Right lung (tissue), 2 donors: ENCODE measurements at regions not wholly inside any gene's neighbourhood (a gene's known extent, or its start where the extent isn't known, plus 50 kb on each side); places are given as distances from the start of the nearest gene placed in this dataset.
"Not testable (repeated sequence)": the region's sequence is repeated elsewhere in the genome, so short reads cannot be mapped to it uniquely, and the experiment has no call there.

Source experiments
- DNase-seq, 2 donors: peaks; one replicate each; pipeline ENCODE4 v3.0.0-alpha.2; 2013

DNA sequence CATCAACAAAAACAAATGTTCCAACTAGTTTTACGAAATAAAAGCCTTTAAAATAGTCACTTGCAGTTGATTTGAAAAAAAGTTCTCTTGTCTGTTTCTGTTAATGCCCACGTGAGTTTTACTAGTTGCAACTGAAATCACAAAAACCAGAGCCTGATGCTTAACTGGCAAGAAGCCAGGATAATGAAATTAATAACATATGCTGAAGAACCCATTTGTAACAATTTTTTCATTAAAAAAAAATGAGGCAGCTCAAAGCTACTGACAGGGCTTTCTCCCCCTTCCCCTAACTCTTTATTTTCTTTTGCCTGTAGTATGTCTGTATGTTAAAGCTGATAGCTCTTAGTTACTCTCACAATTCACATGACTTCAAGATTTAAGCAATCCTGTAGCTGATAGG, 132.7 kb upstream of the EYA4 start:
- DNase-seq, result no peak

DNA sequence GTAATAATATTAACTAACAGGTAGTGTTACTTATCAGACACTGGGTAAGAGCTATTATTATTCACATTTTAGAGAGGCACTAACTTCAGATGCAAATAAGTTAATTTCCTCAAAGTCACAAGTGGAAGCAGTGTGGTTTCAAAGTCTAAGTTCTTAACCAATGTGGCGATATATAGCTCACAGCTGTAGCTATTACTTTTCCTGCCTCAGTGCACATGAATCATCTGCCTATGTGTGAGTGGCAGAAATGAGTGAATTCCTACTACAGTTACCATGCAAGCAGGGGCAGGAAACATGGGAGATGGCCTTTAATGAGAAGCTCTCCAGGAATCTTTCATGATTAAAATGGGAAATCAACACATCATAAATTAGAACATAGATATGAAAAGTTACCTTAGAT, 126.2 kb upstream of the EYA4 start:
- no peak for DNase-seq

DNA sequence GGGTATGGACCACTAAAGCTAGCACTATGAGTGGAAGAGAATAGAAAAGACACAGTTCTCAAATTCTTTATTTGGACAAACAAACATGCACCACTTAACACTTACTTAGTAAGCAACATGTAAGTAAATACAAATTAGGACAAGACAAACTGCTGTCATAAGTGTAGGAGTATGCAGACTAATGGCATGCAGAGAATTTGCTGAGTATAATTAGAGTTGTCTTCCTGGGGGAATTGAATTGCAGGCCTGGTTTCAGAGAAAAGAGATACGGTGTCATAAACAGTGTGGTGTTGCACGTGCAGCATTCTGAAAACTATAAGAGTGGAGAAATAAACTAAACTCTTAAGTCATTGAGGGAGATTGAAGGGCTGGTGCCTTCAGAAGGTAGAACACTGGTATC, 125.2 kb upstream of the EYA4 start:
- DNase-seq, result no peak

DNA sequence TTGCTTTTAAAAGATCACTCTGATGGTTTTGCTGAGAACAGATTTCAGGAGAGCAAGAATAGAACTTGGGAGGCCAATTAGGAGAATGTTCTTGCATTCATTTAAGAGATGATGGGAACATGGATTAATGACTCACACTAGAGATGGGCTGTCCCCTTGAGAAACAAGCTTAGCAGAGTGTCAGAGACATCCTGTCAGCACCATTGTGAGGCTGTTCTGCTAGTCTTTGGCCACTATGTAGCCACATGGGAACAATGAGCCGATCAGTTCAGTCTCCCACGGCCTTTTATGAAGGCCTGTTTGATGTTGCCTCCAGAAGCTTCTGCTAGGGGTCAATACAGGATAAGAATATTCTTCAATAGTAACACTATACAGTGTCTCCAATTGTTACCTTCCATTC, 113.0 kb upstream of the EYA4 start:
- no peak for DNase-seq

DNA sequence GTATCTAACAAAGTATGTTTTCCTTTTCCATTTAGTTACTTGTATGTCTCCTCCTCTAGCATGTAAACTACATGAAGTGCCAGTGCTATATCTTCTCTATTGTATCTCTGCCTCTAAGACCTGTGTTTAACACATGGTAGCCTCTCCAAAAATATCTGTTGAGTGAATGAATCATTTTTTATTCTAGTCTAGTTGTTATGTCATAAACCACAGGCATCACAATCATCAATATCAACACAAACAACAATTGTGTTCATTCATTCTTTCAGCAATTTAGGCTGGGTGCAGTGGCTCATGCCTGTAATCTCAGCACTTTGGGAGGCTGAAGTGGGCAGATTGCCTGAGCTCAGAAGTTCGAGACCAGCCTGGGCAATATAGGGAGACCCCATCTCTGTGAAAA, 111.6 kb upstream of the EYA4 start:
- no peak for DNase-seq

DNA sequence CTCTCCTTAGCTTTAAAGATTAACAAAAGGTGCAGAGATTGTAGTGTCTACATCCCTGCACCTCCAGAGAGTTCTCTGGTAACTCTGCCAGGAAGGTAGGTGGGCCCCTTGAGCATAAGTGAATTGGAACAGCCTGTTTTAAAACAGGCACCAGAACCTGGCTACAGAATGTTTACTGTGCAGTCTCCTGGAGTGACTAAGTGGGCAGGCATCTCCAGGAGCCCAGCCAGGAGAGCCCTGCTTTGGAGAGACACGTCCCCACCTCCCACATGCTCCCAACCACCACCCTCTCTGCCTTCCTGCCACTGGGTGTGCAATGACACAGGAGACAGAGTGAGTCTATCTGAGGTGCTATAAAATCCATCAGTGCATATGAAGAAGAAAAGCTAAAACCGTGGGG, 110.3 kb upstream of the EYA4 start:
- no peak for DNase-seq

DNA sequence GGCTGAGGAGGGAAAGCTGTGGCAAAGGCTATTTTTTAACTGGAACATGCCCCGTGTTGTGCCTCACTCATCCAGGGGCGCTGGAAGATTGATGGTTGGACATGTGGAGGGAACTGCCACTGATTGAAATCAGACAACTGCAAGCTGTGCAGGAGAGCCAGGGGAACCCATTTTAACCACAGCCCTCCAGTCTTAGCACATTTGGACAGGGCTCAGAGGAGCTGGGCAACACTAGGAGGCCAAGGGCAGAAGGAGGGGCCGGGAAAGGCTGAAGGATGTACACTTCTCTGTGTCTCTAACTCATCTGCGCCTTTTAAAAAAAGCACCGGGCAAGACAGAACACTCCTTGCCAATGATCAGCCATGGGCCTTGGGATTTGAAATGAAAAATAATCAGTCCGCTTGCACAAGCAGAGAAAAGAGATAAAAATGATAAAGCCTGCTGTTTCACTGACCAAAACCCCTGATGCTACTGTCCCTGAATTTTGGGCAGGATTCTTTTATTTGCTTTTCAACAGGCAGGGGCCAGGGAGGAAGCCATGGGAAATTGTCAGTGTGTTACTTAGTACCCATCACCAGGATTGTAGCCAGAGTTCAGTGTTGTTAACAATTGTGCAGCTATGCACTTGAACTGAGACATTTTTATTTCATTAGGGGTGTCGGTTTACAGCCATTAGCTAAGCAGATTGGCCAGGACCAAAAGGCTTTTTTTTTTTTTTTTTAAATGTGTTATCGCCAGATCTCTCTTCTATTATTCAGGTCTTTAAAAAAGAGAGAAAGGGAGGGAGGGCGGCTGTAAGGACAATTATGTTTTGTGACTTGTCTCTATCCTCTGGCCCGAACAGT, 109.3 kb upstream of the EYA4 start:
- no peak for DNase-seq

DNA sequence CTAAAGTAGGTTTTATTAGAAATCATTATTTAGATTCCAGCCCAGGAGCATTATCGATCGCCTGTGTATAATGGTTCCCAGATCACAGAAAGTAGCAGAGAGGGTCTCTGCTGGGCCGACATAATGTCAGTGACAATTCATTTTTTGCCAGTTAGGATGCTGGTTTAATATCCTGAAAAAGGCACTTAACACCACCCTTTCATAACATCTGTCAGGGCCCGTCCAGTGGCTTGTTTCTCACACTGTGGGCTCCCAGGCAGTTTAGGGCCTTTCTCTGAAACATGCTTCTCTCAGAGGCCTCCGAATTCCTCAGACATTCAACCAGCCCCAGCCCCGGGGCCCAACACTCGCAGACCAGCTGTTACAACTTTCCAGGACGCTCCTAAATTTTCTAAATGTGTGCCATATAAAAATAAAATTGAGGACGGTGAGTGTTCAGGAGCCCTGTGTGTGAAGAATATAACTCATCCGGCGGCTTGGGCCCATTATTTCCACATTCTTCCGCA, 108.6 kb upstream of the EYA4 start:
- no peak for DNase-seq

DNA sequence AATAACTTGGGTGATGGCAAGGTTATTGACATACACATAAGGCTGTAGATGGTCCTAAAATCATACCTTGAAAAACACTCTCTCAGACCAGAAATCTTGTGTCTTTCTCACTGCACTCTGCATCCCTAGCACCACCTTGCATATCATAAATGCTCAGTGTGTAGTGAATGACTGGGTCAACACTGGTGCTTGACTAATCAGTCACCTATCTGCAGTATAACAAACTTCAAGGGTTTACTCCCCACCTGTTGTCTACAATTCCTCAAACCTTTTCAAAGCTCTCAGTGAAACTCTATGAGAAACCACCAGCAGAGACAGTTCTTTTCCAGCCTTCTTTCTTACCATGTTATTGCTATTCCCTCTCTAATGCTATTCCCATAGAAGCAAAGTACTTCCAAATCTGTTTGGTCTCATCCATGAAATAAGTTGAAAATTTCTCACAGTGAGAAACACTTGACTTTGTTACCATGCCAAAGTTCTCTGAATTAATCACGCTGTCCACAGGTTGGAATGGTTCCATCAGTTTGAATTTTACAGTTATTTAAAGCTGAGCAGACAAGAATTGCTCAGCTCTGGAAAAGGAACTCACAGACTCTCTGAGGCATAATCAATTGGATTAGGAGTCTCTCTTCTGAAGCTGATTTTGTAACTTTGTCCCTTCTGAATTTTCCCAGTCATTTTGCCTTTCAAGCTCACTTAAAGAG, 104.8 kb upstream of the EYA4 start:
- DNase-seq, result no peak

DNA sequence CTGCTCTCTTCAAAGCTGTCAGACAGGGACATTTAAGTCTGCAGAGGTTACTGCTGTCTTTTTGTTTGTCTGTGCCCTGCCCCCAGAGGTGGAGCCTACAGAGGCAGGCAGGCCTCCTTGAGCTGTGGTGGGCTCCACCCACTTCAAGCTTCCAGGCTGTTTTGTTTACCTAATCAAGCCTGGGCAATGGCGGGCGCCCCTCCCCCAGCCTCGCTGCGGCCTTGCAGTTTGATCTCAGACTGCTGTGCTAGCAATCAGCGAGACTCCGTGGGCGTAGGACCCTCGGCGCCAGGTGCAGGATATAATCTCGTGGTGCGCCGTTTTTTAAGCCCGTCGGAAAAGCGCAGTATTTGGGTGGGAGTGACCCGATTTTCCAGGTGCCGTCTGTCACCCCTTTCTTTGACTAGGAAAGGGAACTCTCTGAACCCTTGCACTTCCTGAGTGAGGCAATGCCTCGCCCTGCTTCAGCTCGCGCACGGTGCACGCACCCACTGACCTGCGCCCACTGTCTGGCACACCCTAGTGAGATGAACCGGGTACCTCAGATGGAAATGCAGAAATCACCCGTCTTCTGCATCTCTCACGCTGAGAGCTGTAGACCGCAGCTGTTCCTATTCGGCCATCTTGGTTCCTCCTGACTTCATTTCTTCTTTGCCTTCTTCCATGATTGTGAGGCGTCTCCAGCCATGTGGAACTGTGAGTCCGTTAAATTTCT, 93.5 kb upstream of the EYA4 start:
- not testable (repeated sequence) for DNase-seq

DNA sequence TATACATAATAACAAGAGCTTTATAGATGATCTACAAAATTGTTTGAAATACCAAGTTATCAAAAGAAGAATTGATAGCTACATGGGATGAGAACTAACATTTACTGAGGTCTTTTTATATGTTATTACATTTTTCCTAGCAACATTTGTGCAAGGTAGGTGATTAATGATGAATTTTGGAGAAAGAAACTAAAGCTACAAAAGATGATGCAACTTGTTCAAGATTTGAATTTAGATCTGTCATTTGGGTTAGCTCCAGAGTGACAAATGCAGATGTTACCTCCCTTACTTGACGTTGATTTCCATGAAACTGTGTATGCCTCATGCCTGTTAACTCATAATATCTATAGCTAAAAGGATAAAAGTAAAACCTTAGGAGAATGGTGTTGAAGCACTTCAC, 84.5 kb upstream of the EYA4 start:
- DNase-seq, result no peak

DNA sequence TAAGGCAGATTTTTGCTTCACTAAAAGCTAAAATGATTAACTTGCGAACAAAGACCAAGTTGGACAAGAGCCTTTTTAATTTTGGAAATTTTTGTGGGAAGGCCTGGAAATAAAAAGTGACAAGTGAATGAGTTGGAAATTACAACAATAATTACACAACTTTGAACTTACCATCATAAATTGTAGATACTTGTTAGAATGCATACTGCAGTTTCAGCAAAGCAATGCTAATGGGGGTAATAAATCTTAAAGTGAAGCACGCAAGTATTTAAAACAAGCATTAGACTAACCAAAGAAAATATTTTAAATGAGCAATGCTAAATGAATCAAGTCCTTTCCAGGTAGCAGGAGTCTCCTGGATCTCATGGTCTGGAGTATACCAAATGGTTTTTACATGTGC, 83.2 kb upstream of the EYA4 start:
- no peak for DNase-seq

DNA sequence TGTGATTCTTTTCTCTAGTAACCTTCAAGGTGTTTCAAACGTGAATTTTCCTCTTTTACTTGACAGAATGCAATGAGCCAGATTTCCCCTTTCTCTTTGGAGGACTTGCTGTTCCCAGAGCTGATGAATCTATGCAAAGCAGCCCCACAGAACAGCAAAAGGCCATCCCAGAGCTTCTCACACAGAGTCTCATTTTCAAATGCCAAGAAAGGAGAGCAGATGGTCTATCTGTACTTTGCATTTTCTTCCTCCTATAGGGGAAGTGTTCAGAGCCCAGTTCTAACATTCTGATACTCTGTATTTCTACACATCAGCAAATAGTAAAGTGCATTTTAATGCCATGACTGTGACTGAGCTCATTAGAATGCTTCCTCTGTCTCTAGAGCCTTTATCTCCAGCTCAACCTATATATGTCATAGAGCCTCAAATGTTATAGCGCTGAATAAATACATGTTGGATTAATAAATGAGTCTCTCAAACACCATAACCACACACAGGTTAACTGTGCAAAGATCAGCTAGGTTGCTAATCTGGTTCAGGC, 81.8 kb upstream of the EYA4 start:
- no peak for DNase-seq

DNA sequence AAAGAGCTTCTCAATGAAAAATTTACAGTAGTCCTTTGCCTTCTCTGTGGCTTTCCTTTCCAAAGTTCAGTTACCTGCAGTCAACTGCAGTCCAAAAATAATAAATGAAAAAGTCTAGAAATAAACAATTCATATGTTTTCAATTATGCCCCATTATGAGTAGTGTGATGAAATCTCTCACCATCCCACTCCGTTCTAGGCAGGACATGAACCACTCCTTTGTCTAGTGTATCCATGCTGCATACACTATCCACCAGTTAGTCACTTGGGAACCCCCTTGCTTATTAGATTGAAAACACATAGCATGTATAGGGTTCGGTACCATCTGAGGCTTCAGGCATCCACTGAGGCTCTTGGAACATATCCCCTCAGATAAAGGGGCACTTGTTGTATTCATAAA, 80.6 kb upstream of the EYA4 start:
- no peak for DNase-seq

DNA sequence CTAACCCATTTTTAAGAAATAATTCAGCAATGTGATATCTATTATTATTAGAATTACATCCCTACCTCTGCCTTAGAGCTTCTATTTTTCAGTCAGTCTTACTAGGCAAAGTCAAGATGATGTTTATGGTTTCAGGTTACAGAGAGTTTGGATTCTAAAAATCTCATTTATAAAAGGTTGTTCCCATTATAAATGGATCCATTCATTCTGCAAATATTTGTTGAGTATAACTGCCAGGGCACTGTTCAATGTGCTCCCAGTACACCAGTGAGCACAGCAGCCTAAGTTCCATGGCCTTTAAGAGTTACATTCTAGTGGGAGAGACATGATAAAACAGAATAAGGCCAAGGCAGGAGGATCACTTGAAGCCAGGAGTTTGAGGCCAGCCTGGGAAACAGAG, 75.9 kb upstream of the EYA4 start:
- DNase-seq, result no peak

DNA sequence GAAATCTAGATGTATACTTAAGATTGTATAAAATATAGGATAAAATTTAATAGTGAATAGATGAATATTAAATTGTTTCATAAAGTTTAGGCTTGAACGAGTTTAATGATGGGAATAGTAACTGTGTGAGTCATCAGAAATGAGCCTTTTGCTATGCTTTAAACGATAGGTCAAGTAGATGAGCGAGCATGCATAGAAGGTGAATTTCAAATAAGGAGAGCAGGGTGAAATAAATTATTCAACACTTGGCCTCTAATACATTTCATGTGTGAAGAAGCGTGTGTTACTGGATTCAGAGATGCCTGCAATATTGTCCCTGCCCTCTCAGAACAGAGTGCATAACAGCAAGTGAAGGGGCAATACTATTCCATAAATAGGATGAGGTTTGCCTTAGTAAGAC, 74.4 kb upstream of the EYA4 start:
- DNase-seq, result no peak

DNA sequence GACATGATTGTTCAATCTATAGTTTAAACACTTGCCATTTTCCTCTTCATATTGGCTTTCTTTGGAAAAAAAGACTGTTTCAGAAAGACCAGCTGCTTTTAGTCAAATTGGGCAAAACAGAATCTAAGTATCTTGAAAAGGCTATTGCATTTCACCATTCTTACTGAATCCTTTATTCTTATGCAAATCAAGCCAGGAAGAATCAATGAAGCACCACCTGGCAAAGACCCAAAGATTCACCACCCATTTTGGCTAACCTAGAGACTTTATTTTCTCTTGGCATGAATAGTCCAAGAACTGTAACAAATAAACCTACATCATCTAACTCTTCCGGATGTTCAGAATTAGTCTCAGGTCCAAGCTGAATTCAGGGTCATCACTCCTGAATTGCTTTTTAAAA, 71.3 kb upstream of the EYA4 start:
- DNase-seq, result no peak

DNA sequence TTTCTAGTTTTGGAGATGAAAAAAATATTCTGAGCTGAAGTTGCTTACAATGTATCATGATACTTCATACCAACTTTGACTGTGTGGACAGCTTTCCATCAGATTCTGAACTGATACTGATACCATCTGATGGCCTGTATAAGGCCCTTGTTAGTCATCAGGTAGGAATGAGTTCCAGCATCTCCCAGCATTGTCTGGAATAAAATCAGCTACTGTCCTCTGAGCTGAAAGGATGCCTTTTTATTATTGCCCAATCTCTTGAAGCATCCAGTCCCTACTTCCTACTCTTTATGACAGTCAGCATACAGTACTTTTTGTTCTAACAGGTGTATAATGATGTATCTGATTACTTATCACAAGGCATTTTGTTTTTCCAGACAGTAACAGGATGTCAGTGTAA, 70.6 kb upstream of the EYA4 start:
- no peak for DNase-seq

DNA sequence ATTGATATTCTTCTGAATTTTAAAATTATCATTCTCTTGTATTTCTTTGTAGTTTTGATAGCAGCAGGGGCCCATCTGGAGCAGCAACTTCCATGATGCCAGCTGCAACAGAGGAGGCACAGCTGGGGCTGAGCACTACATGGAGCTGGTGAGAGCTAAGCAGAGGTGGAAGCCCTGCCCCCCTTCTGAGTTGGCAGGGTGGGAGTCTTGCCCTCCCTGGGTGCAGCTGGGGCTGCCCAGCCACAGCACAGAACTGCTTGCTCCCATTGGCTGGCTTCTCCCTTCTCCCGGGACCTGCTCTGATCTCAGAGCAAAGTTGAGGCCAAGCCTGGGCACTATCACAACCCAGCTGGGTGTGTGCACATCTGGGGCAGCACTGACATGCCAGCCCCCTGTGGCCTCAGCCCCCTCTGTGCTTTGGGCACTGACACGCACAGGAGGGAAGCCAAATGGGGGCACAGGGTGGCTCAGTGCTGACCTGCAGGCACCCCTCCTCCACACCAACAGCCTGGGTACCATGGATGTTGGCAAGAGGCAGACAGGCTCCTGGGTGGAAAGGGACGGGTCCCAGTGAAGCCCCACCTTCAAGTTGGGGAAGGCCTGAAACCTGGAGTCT, 69.1 kb upstream of the EYA4 start:
- no peak for DNase-seq

DNA sequence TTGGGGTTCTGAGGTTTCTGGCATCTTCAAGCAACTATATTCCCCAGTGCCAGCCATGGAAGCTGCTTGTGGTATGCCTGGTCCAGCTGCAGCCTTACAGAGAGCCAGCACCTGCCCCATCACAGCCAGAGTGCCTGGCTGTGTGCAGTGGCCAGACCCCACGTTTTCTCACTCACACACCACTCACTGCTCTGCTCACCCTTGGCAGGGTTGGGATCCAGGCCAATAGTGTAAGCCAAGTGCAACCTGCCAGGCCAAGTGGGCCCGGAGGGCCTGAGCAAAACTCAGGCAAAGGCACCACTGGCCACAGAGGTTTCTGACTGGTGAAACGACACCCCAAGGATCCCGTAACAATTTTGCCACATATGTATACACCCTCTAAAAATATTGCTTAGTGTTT, 67.9 kb upstream of the EYA4 start:
- DNase-seq, result no peak

DNA sequence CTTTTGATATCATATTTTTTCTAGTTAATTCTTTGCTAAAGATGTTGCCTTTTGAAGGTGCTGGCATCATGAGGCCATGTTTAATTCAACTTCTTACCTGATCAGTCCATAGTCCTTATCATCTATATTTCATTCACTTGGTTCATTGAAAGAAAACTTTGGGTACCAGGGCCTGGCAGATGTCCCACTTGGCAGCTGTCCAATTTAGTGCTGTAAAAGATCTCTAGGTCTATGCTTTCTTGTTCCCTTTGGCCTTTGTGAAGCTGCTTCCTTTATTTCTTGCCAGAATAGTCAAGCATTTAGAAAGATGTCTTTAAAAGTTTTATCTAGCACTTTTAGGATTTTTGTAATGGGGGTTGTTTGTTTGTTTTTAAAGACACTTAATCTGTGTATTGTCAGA, 61.7 kb upstream of the EYA4 start:
- DNase-seq, result no peak

DNA sequence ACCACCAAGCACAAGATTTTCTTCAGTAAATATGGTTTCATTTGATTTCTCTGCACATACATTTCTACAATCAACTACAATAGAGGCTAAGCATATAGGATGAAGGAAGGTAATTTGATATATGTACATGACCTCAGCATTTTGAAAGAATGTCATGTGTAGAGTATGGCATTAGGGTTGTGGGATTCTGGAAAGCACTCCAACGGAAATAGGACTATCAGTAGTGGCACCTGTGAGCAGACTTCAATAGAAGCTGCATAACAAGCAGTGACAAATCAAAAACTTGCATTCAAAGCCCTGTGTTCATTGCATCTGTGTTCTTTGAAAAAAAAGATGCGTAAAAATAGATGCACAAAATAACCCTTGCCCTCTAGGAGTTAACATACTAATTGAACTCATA, 57.5 kb upstream of the EYA4 start:
- DNase-seq, result no peak
